ENCODE measurements at regions not wholly inside any gene's neighbourhood (a gene's known extent, or its start where the extent isn't known, plus 50 kb on each side); places are given as distances from the start of the nearest gene placed in this dataset.

DNA sequence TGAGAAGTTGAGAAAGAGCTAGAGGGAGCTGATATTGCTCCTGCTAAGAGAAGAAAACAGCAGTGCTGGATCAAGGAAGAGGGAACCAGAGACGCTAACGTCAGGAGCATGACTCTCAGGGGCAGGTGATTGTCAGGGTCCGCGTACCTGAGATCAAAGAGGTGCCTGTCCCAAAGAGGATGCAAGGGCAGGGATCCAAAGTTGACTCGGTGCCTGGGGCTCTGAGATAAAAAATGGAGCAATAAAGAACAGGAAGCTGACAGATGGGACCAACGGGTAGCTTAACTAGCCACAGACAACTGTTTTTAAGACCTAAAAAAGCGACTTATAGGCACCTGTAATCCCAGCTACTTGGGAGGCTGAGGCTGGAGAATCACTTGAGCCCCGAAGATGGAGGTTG is 517.8 kb downstream of the IRX1 start:
- TF ChIP-seq, protein P1, sequence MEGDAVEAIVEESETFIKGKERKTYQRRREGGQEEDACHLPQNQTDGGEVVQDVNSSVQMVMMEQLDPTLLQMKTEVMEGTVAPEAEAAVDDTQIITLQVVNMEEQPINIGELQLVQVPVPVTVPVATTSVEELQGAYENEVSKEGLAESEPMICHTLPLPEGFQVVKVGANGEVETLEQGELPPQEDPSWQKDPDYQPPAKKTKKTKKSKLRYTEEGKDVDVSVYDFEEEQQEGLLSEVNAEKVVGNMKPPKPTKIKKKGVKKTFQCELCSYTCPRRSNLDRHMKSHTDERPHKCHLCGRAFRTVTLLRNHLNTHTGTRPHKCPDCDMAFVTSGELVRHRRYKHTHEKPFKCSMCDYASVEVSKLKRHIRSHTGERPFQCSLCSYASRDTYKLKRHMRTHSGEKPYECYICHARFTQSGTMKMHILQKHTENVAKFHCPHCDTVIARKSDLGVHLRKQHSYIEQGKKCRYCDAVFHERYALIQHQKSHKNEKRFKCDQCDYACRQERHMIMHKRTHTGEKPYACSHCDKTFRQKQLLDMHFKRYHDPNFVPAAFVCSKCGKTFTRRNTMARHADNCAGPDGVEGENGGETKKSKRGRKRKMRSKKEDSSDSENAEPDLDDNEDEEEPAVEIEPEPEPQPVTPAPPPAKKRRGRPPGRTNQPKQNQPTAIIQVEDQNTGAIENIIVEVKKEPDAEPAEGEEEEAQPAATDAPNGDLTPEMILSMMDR (IDR thresholded peaks at IDR 0.05; ENCODE audit: borderline replicate concordance, extremely low read depth, insufficient read depth): no peak
- no peak for DNase-seq
- no peak overlapping the region for H3K27ac ChIP-seq (ENCODE audit: low read depth in 2 of 2, low read length in 2 of 2)
- FAIRE-seq: no peak
- H3K4me1 ChIP-seq (ENCODE audit: control insufficient read depth in 2 of 3, insufficient read depth in 2 of 3, low read depth in 1 of 3, low read length in 3 of 3): no peaks in the 10 kb centered on the region
- H3K9me3 ChIP-seq (ENCODE audit: control insufficient read depth in 2 of 3, insufficient read depth in 1 of 3, low read length in 3 of 3): no peaks in the 10 kb centered on the region
- no peaks in the 10 kb centered on the region for H3K36me3 ChIP-seq (ENCODE audit: control insufficient read depth in 2 of 3, insufficient read depth in 3 of 3, low read length in 3 of 3)
- intact Hi-C loops (cut with DNase I): no loop called here
- no peaks in the 10 kb centered on the region for H3K27me3 ChIP-seq (ENCODE audit: control insufficient read depth, insufficient read depth, low read length)
- no peak overlapping the region for H3K4me3 ChIP-seq (ENCODE audit: low read length in 3 of 3)
- no peak overlapping the region for H3K9ac ChIP-seq (ENCODE audit: low read length in 3 of 3)

DNA sequence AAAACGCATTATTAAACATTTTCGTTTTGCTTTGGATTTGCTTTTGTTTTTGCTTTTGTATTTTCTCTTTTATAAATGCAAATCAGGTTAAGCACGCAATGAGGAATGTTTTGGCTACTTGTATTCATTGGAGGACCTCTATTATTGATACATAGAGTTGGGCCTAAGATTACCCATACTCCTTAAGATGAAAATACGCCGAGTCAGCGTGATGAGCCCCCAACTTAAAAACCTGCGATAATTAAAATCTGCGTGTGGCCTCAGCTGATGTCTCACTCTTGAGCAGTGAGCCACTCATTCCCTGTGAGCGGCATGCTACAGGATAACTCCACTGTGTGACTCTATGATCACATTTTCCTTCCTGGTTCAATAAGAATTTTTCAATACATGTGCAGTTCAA is 518.3 kb downstream of the IRX1 start:
- DNase-seq (no peak), FAIRE-seq (no peak)
- H3K36me3 ChIP-seq (ENCODE audit: control insufficient read depth in 2 of 3, insufficient read depth in 3 of 3, low read length in 3 of 3): no peaks in the 10 kb centered on the region
- TF ChIP-seq, protein P1 (IDR thresholded peaks at IDR 0.05; ENCODE audit: borderline replicate concordance, extremely low read depth, insufficient read depth): no peak
- intact Hi-C loops (cut with DNase I): no loop called here
- no peak overlapping the region for H3K4me3 ChIP-seq (ENCODE audit: low read length in 3 of 3)
- no peak overlapping the region for H3K9ac ChIP-seq (ENCODE audit: low read length in 3 of 3)
- H3K27me3 ChIP-seq (ENCODE audit: control insufficient read depth, insufficient read depth, low read length): no peaks in the 10 kb centered on the region
- no peaks in the 10 kb centered on the region for H3K4me1 ChIP-seq (ENCODE audit: control insufficient read depth in 2 of 3, insufficient read depth in 2 of 3, low read depth in 1 of 3, low read length in 3 of 3)
- no peaks in the 10 kb centered on the region for H3K9me3 ChIP-seq (ENCODE audit: control insufficient read depth in 2 of 3, insufficient read depth in 1 of 3, low read length in 3 of 3)
- H3K27ac ChIP-seq (ENCODE audit: low read depth in 2 of 2, low read length in 2 of 2): no peak overlapping the region

DNA sequence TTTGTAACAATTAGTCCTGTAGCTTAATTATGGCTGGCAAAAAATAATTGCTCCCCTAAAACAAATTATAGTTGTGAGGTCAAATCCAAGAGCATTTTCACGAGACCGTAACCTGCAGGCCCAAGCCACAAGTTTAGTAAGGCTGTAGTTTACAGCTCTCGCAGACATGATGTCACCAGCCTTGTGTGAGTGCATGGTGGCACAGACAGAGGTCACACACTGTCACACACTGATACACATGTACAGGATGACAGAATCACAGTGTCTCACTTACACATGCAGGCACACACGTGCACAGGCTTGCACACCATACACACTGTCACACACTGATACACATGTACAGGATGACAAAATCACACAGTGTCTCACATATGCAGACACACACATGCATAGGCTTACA is 518.8 kb downstream of the IRX1 start:
- FAIRE-seq (no peak), DNase-seq (peak in 2 of 5 donors; percentile 12 to 16)
- no peaks in the 10 kb centered on the region for H3K9me3 ChIP-seq (ENCODE audit: control insufficient read depth in 2 of 3, insufficient read depth in 1 of 3, low read length in 3 of 3)
- no peak overlapping the region for H3K4me3 ChIP-seq (ENCODE audit: low read length in 3 of 3)
- TF ChIP-seq, protein P1 (IDR thresholded peaks at IDR 0.05; ENCODE audit: borderline replicate concordance, extremely low read depth, insufficient read depth): no peak
- intact Hi-C loops (cut with DNase I): no loop called here
- no peak overlapping the region for H3K27ac ChIP-seq (ENCODE audit: low read depth in 2 of 2, low read length in 2 of 2)
- no peaks in the 10 kb centered on the region for H3K36me3 ChIP-seq (ENCODE audit: control insufficient read depth in 2 of 3, insufficient read depth in 3 of 3, low read length in 3 of 3)
- no peak overlapping the region for H3K9ac ChIP-seq (ENCODE audit: low read length in 3 of 3)
- H3K27me3 ChIP-seq (ENCODE audit: control insufficient read depth, insufficient read depth, low read length): no peaks in the 10 kb centered on the region
- no peaks in the 10 kb centered on the region for H3K4me1 ChIP-seq (ENCODE audit: control insufficient read depth in 2 of 3, insufficient read depth in 2 of 3, low read depth in 1 of 3, low read length in 3 of 3)

DNA sequence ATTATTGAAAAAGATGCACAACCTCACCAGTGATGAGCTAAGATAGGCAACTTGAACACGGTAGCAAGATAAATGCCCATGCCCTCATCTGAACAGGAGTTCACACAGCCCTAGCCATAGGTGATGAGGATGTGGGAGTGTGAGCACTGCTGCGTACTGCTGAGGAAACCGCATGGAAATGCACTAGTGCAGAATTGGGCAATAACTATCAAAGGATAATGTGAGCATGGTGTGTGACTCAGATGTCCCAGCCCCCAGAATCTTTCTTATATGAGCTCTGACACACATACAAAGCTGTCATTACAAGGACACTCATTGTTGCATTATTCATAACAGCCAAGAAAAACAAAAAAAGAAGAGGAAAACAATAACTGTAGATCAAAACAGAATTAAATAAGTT is 521.2 kb downstream of the IRX1 start:
- Histone ChIP-seq H3K4me3 (ENCODE audit: low read length in 3 of 3) (no peak overlapping the region), H3K4me1 (ENCODE audit: control insufficient read depth in 2 of 3, insufficient read depth in 2 of 3, low read depth in 1 of 3, low read length in 3 of 3) (no peaks in the 10 kb centered on the region), H3K27me3 (ENCODE audit: control insufficient read depth, insufficient read depth, low read length) (no peaks in the 10 kb centered on the region), H3K27ac (ENCODE audit: low read depth in 2 of 2, low read length in 2 of 2) (no peak overlapping the region), H3K9ac (ENCODE audit: low read length in 3 of 3) (no peak overlapping the region), H3K9me3 (ENCODE audit: control insufficient read depth in 2 of 3, insufficient read depth in 1 of 3, low read length in 3 of 3) (peaks cover 0 to 3% (median 0%) of the 10 kb centered on the region in 3 donors), H3K36me3 (ENCODE audit: control insufficient read depth in 2 of 3, insufficient read depth in 3 of 3, low read length in 3 of 3) (no peaks in the 10 kb centered on the region)
- no peak for DNase-seq
- no peak for FAIRE-seq
- TF ChIP-seq, protein P1 (IDR thresholded peaks at IDR 0.05; ENCODE audit: borderline replicate concordance, extremely low read depth, insufficient read depth): no peak
- intact Hi-C loops (cut with DNase I): no loop called here

Data from kidney (tissue), 13 donors.